HG03442 (cell line): ENCODE measurements at regions not wholly inside any gene's neighbourhood (a gene's known extent, or its start where the extent isn't known, plus 50 kb on each side); places are given as distances from the start of the nearest gene placed in this dataset.
A peak's percentile ranks its signal among the peaks of the same experiment; 100 is the strongest.
"Not testable (repeated sequence)": the region's sequence is repeated elsewhere in the genome, so short reads cannot be mapped to it uniquely, and the experiment has no call there.

ENCODE experiments used
- ATAC-seq: cut with Tn5 transposase; IDR thresholded peaks from one replicate; pipeline ENCODE4 v1.9.1; 2021; ENCODE audit warnings: mild to moderate bottlenecking, moderate library complexity; ENCODE audit not compliant: unreplicated experiment

DNA sequence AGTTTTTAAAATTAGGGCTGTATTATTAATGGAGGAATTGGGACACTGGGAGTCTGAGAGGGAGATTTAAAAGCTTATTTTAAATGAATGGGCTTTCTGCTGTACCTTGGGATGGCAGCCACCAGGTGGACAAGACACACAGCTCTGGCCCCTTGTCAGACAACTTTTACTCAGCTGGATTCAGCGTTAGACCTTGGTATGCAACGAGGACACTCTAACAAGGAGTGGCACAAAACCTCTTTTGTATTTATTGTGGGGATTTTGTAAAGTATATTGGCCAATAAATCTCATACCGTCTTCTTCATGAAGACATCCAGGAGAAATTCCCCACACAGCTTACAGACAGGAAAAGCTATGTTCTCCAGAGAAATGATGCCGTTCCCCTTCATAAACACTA lies 105.7 kb downstream of the LCA5 start:
- no peak for ATAC-seq

DNA sequence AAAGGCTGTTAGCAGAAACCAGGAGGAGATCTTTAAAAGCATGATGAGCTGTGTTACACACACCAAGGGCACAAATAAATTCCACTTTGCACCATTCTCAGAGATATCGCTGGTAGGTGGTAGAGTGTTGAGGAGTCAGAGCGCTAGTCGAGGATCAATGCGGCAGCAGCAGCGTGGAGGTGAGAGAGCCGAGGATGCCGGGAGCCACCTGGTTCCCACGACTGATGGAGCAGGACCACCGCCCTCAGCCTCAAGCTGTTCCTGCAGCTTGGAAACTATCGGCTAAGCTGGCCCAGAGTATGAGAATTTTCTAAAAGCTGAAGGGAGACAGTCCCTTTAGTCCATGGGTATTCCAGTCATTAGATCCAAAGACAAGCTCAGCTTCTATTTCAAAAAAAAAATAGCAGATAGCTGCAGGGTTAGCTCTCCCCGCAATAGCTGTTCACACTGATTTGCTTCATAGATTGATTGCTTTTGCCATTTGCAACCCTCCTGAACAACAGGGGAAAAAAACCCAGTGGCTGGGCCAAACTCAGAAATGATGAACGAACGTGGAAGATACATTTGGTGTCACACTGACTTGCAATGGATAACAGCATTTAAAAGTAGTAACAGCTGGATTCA lies 106.2 kb downstream of the LCA5 start:
- no peak for ATAC-seq

DNA sequence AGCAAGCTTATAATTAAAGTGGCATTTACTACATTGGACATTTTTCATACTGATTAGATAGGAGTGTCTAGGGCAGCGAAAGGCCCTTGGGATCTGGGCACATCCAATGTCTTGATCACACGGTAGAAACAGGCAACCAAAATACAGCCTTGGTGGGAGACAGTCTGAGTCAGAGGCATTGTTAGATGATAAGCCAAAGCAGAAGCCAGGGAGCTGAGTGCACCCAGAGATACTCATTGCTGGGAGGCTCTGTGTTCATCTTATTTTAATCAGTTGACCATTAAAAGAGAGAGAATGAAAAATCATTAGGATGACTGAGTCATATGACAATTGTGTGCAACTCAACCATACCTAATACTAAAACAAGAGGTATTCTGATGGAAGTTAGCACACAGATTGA lies 109.5 kb downstream of the LCA5 start:
- no peak for ATAC-seq

DNA sequence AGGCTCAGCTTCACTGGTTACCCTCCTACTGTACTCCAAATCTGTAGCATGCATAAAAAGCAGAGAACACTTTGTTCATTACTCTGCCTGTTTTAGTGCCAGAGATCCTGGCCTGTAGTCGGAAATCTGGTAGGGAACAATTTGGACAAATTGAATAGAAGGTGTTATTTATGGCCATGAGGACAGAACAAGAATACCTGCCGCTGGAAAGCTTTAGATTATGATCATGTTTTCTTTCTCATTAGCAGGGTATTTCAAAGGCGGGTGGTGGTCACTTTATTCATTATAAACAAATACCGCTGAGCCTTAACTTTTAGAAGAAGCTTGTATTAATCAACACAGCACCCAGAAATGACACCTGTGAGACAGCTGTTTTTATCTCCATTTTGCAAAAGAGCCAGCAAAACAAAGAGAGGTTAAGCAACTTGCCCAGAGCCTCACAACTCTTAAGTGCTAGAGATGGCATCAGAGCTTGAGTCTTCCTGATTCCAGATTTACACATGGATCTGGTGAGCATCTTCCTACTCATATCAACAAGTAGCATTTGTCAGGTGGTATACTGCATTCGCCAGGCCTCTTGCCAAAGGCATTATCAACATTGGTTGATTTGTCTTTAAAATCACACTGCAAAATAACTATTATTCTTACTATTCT lies 110.5 kb downstream of the LCA5 start:
- no peak for ATAC-seq

DNA sequence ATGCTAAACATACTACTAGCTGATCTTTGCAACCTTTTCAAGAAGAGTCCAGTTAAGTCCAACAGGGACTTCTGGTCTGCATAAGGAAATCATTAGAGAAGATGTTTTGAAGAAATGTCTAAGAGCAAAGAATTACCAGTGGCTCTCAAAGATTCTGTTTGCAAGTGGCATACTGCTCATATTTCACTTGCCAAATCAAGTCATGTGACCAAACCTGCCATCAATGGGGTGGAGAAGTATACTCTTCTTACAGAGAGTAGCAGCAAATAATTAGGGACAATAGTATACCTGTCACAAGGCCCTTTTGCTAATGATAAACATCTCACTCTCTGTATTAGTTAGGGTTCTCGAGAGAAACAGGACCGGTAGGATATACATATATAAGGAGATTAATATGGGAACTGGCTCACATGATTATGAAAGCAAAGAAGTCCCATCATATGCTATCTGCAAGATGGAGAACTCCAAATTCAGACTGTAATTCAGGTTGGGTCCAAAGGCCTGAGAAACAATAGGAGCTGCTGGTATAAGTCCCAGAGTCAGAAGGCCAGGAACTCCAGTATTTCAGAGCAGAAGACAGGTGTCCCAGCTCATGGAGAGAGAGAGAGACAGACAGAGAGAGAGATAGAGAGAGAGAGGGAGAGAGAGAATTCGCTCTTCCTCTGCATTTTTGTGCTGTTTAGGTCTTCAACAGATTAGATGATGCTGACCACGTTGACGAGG lies 111.5 kb downstream of the LCA5 start:
- no peak for ATAC-seq

DNA sequence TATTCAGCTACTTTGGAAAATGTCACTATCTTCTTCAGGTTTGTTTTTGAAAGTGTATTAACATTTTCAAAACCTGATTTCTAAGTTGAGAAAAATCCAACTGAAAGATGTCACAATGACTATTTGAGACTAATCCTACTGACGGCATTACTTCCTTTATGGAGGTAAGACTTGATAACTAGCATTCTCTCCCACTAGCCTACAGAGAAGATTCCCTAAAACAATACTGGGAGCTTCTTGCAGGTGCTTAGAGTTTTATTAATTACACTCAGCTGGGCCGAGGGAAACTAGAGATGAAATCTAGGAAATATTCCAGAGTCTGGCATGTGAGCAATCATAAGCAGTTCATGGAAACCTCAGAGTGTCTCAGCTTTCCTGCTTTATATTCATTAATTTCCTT lies 114.0 kb downstream of the LCA5 start:
- ATAC-seq: no peak

DNA sequence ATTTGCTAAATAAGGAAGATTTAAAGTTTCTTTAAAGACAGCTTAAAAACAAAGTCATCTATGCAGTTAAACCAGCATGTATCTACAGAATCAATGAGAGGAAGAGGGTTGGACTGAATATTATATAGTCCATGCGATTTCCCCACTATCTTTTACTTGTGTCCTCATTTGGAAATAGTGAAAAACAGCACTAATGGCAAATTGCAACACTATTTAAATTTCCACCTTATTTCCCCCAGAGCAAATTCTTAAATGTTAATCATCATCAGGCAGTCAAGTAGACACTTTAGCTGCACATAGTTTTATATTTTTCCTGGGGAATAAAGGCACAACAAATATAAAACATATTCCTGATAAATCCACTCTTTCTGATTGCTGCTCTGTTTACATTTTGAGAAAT lies 114.6 kb downstream of the LCA5 start:
- no peak for ATAC-seq

DNA sequence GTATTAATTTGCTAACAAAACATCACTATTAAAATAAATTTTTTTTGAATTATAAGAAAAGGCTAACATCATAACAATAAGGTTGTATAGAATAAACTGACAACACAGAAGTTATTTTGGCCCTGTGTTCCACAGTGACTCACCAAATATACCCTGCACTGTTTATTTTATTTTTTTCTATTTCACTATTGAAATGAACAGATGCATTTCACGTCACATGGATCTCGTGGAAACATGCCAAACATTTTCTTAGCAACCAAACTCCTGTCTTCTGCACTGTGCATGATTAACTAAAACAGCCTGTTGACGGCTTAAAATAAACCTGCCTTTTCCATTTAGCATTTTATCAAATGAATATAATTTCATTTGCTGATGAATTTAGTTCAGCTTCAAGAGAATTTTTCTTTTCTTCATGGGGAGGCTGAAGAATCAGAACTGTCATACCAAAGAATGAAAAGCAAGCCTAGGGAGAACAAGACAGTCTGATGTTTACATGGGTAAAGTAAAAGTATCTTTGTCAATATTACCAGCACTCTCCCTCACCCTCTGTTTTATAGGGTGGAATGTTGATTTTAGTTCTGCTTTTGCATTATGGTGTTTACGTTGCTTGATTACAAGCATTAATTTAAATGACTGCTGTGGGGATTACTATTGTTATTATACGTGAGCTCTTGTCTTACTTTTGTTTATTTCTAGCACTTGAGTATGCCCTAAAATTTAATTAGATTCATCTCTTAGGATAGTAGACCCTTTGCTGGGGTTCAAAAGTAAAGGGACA lies 115.3 kb downstream of the LCA5 start:
- peak; percentile 63 for ATAC-seq

DNA sequence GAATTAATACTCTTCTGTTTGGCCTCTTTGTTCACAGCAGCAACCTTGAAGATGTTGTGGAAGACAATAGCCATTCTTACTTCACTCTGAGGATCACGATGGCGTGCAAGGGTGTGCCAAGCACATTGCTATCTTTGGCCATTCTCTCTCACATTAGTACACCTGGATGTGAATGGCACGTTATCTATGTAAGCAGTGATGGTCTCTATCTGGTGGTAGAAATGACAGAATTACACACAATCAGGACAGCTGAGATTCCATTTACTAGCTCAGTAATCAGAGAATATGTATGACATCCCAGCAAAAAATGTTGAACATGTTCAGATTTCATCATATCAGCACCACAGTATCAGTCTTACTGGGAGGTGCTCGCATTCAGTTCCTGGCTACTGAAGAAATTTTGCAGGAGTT lies 116.2 kb downstream of the LCA5 start:
- ATAC-seq: no peak

DNA sequence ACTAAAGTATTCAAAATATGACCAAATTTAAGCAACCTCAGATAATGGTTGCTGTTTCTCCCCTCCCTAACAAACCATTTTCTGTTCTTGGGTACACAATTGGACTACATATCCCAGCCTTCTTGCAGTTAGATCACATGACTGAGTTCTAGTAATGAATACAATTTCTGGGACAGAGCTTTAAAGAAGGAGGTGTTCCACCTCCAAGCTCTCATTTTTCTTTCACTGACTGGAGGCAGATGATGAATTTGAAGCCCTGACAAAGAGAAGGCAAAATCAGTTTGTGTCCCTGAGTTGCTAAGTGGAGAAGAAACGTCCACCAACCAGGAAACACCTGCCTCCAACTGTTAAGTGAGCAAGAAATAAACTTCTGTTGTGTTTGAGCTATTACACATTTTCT lies 117.2 kb downstream of the LCA5 start:
- ATAC-seq: no peak

DNA sequence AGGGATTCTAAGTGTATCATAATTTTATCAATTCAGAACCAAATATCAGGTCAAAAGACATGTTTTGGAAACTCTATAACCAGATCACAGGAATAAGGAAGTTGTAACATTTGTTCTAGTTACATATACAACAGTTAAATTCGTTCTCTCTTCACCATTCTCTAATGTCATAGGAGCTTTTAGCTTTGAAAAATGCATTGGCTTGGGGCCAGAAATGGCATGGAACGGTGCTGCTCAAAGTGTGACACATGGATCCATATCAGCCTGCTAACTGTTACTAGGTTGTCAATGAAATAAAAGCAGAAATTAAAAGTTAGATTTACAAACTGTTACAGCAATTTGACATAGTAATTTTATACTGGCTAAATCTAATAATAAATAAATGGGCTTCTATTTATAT lies 120.3 kb downstream of the LCA5 start:
- ATAC-seq: no peak

DNA sequence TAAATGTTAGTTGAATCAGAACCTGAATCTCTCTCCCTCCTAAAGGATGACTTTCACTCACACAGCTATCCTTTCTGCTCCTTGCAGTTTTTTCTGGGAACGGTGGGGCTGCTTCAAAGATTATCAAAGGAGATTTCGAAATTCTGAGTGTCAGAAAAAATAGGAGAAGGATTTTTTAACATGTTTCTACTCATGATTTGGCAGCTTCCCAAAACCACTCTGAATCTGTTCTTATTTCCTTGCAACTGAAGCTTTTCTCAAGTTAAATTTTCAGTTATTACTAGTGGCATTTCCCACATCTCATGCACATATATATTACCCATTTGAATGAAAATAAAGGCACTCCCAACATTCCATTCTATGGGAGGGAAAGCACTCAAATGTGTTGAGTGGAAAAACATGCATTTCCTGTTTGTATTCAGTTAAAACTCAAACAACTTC lies 123.6 kb downstream of the LCA5 start:
- ATAC-seq: no peak

DNA sequence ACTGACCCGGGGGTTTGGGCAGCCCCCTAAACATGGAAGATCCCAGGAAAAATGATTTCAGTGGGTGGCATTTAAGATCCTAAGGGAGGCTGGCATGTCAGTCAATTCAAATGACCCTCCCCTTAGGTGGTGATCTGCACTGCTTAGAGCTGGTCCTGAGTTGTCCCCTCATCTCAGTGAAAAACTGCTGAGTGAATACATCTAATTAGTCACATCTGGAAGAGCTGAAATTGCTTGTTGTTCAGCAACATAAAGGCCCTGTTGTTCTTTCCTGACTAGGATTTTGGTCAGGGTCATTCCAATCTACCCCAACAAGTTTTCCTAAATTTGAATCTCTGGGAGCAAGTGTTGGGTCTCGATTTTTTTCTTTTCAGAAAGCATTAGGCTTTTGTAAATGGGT lies 126.4 kb downstream of the LCA5 start:
- ATAC-seq: no peak

DNA sequence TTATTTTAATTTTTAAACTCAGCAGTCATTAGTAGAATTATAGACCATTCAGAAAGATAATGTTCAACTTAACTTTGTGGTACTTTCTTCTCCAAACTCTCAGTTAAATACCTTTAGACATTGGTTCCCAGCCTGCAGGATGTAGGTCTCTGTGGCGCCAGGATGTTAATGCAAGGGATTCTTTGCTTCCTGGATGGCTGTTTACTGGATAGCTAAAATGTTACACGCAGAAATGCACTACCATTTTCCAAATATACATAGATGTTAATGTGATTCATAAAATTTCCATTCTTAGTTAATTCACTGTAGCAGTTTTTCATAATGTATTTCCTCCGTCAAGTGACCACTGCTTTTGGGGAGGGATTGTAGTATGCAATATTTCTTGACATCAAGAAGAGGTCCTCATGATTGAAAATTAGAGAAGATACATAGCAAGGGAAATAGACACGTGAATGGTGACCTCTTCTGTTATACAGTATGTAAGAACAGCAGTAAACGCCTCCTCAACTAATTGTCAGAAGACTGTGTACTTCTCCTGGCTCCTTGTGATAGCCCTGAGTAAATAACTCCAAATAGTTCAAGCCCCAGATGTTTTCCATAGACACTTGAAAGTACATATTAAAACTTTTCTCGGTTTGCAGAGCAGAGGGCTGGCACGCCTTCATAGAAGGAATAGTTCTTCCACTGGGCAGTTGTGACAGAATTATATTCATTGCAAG lies 128.8 kb downstream of the LCA5 start:
- ATAC-seq: no peak

DNA sequence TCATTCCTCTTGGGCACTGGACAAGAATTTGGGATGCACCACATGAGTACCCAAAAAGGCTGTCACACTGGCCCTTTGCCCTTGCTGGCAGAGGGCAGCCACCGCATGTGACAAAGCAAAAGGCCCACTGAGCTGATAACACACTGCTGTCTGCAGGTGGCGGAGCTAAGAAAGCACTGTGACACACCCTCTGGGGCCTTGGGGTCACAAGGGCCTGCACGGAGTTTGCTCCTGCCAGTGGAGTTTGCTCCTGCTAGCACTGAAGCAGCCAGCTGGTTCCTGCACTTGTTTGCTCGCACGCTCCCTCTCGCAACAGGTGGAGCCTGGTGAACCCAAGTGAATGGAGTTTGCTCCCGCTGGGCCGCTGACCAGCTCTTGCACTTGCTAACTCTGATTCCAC lies 132.6 kb downstream of the LCA5 start:
- no peak for ATAC-seq

DNA sequence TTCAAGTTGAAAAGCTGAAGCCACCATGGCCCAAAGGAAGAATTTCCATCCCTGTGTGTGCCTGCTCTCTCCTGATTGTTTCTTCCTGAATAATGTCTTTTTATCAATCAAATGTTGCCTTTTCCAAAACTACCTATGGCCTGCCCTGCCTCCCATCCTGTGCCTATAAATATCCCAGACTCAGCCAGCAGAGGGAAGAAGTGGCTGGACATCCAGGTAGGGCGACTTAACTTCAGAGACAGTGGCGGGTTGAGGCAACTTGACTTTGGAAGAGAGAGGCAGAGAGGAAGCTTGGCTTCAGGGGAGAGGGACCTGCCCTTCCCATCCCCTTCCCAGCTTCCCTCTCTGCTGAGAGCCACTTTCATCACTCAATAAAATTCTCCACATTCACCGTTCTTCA lies 133.0 kb downstream of the LCA5 start:
- ATAC-seq: no peak

DNA sequence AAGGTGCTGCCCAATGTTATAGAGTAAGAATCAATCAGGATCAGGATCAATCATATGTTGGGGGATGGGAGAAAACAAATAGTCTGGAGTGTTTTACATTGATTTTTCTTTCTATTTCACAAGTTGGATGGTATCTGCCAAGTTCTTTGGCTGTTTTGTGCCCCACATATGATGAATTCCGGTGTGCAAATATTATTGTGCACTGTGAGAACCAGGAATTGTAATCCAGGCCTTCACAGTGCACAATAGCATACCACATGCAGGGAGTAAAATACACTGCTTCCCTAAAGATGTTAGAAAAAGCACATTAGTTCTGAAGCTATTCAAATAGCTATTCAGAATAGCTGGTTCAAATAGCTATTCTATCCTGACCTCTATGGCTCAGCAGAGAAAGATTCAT lies 133.7 kb downstream of the LCA5 start:
- no peak for ATAC-seq

DNA sequence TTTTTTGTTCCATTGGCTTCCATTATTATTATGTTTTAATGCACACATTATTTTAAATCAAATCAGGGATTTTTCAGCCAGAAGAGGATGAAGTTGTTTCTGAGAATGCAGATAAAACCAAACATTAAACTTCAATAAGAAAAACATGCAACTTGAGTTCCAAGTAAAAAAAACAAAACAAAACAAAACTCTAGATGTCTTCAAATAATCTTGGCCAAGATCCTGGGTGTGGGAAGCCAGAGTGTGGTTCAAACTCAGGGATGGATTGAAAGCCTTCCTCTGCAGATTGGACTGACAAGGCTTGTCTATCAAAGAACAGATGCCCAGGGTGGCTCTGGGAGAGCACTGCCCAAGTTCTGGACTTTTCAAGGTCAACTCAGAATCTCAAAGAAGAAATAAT lies 134.1 kb downstream of the LCA5 start:
- no peak for ATAC-seq

DNA sequence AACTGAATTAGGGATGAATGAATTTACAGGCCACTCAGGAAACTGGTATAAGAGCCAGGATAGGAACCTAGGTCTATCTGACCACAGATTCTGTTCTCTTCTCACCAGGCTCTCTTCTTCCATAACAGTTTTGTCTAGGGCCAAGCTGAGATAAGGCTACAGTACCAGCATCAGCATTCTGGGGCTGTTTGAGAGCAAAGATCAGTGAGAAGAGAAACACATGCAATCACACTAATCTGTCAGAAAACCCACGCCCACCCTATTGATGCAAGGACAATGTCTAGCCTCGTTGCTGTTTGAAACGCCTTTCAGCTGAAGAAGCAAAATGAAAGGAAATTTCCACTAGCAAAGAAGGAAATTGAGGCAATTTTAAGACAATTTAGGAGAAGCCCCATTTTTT lies 137.7 kb downstream of the LCA5 start:
- no peak for ATAC-seq

DNA sequence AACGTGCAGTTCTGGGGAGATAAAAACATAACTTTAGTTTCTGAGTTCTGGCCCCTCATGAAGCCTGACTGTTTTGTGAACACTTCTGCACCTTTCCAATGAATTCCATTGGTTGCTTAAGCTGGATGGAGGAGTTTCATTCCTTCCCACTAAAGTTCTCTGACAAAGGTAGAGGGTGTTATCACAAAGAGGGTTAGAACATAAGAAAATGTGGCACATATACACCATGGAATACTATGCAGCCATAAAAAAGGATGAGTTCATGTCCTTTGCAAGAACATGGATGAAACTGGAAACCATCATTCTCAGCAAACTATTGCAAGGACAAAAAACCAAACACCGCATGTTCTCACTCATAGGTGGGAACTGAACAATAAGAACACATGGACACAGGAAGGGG lies 138.6 kb downstream of the LCA5 start:
- not testable (repeated sequence) for ATAC-seq

DNA sequence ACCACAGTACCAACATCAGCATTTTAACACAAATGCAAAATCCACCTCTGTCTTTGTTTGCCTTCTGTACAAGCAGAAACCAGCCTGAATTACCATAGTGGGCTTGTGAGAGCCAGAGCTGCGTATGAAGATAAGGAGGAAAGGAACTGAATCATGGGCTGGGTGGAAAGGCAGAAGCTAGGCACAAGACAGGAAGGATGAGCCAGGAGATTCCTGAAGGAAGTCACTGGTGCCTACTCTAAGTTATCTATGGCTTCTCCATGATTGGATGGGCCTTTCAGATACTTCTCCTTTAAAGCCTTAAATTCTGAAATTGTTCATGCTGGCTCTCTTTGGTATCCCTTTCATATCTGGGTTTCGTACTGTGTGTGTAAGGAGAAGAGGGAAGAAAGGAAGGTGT lies 140.6 kb downstream of the LCA5 start:
- no peak for ATAC-seq
